Upper lobe of left lung (tissue), 4 donors: ENCODE measurements at regions not wholly inside any gene's neighbourhood (a gene's known extent, or its start where the extent isn't known, plus 50 kb on each side); places are given as distances from the start of the nearest gene placed in this dataset.

ENCODE experiments used
- POLR2A ChIP-seq, 4 donors: fragments of 450-650 bp; IDR thresholded peaks; one replicate each; pipeline ENCODE4 v1.5.1; 2016 to 2017; ENCODE audit warnings: antibody characterized with exemption in 4 of 4, mild to moderate bottlenecking in 2 of 4
- POLR2AphosphoS5 ChIP-seq, 2 donors: sonication (generic); formaldehyde crosslinking; IDR thresholded peaks; one replicate each; pipeline ENCODE4 v1.5.1; 2017; ENCODE audit warnings: antibody characterized with exemption in 2 of 2
- TF ChIP-seq, protein P1 (sequence below), 6 experiments: fragments of 450-650 bp in 4 of 6; fragments of 200-600 bp in 2 of 6; sonication (generic) in 2 of 6; IDR thresholded peaks; one replicate each; pipeline ENCODE4 v1.5.1; 2016 to 2019; ENCODE audit warnings: antibody characterized with exemption in 6 of 6

DNA sequence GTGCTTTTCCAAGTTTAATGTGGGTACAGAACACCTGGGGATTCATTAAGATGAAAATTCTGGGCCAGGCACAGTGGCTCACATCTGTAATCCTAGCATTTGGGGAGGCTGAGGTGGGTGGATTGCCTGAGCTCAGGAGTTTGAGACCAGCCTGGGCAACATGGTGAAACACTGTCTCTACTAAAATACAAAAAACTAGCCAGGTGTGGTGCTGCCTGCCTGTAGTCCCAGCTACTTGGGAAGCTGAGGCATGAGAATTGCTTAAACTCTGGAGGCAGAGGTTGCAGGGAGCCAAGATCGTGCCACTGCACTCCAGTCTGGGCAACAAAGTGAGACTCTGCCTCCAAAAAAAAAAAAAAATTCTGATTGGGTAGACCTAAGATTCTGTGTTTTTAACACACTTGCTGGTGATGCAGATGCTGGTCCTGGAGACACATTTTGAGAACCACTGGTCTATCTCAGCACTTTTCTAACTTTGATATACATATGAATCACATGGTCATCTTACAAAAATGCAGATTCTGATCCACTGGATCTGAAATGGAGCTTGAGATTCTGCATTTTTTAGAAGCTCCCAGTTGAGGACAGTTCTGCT lies 223.8 kb upstream of the SATB1 start:
- TF ChIP-seq POLR2A (IDR thresholded peaks at IDR 0.05) (no peak), POLR2AphosphoS5 (IDR thresholded peaks at IDR 0.05) (no peak)
- TF ChIP-seq, protein P1, sequence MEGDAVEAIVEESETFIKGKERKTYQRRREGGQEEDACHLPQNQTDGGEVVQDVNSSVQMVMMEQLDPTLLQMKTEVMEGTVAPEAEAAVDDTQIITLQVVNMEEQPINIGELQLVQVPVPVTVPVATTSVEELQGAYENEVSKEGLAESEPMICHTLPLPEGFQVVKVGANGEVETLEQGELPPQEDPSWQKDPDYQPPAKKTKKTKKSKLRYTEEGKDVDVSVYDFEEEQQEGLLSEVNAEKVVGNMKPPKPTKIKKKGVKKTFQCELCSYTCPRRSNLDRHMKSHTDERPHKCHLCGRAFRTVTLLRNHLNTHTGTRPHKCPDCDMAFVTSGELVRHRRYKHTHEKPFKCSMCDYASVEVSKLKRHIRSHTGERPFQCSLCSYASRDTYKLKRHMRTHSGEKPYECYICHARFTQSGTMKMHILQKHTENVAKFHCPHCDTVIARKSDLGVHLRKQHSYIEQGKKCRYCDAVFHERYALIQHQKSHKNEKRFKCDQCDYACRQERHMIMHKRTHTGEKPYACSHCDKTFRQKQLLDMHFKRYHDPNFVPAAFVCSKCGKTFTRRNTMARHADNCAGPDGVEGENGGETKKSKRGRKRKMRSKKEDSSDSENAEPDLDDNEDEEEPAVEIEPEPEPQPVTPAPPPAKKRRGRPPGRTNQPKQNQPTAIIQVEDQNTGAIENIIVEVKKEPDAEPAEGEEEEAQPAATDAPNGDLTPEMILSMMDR (IDR thresholded peaks at IDR 0.05) = no peak
